ENCODE measurements at regions not wholly inside any gene's neighbourhood (a gene's known extent, or its start where the extent isn't known, plus 50 kb on each side); places are given as distances from the start of the nearest gene placed in this dataset.

DNA sequence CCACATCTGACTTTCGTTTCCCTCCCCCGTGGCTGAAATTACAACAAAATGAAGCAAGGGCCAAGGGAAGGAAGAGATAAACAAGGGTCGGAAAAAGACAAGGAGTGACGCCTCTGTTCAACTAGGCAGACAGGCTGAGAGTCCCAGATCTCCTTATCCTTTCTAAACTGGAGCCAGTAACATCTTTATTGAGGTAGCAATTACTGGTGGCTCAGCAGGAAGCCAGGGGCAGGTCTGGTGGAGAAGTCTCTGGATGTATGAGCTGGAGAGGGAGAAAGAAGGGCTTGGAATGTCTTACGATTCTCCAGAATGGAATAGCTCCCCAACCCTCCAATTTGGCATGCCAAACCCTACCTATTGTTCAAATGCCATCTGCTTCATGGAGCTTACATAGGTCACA, 190.8 kb upstream of the BRINP1 start:
- Histone ChIP-seq H2AK5ac (ENCODE audit: insufficient read length, low read length) (no peak overlapping the region), H2BK120ac (ENCODE audit: low read depth, low read length, poor library complexity, severe bottlenecking) (no peak overlapping the region), H3K27ac (ENCODE audit: insufficient read length, low read depth, low read length) (no peak overlapping the region), H3K79me1 (ENCODE audit: insufficient read depth, low read depth, low read length, poor library complexity, severe bottlenecking) (no peaks in the 10 kb centered on the region), H4K20me1 (ENCODE audit: control insufficient read depth, insufficient read depth, insufficient read length) (no peaks in the 10 kb centered on the region), H2BK5ac (ENCODE audit: insufficient read length, low read length) (no peak overlapping the region), H4K8ac (replicated peaks; ENCODE audit: insufficient read length, low read depth, low read length) (no peak overlapping the region), H2BK20ac (ENCODE audit: low read depth, low read length, poor library complexity, severe bottlenecking) (no peak overlapping the region), H3T11ph (ENCODE audit: low read length) (no peak overlapping the region), H3K18ac (ENCODE audit: insufficient read length, low read depth, low read length) (no peak overlapping the region), H3K27me3 (ENCODE audit: insufficient read depth, low read length) (peaks cover 2% of the 10 kb centered on the region; the same call in 1 of the 2 replicates), H3K56ac (ENCODE audit: insufficient read length, low read depth, low read length) (no peak overlapping the region), H2BK12ac (ENCODE audit: insufficient read length, low read depth, low read length) (no peak overlapping the region), H3K14ac (ENCODE audit: insufficient read depth, low read length) (no peak overlapping the region), H3K9ac (ENCODE audit: extremely low read depth, insufficient read length, low read length) (no peak overlapping the region), H3K9me3 (ENCODE audit: control insufficient read depth, low read depth, low read length) (no peaks in the 10 kb centered on the region), H3K4ac (ENCODE audit: low read depth, low read length) (no peak overlapping the region), H3K23ac (ENCODE audit: insufficient read length, low read depth, low read length) (no peak overlapping the region), H3K4me1 (ENCODE audit: insufficient read depth, low read length) (no peaks in the 10 kb centered on the region), H2AFZ (ENCODE audit: low read length) (no peak overlapping the region), H3K4me2 (ENCODE audit: insufficient read depth, insufficient read length, low read length) (no peak overlapping the region), H3K23me2 (ENCODE audit: insufficient read length, low read depth, low read length, poor library complexity, severe bottlenecking) (no peaks in the 10 kb centered on the region), H2BK15ac (ENCODE audit: low read depth, low read length) (no peak overlapping the region), H4K91ac (ENCODE audit: insufficient read length, low read depth, low read length) (no peak overlapping the region), H4K5ac (ENCODE audit: insufficient read length, low read depth, low read length) (no peak overlapping the region), H3K79me2 (ENCODE audit: insufficient read depth, low read length) (no peaks in the 10 kb centered on the region)
- no peak overlapping the region for H3K27ac Mint-ChIP-seq
- DNase-seq = no peak
- WGBS (ENCODE audit: extremely low coverage, insufficient read length, low lambda C conversion rate) = no CpG with 5 or more reads among the region's 5 CpGs
- TF ChIP-seq CTCF (conservative IDR thresholded peaks at IDR 0.05) = no peak
- peaks cover 4 to 8% of the 10 kb centered on the region in 2 experiments for H3K4me1 Mint-ChIP-seq
- H3K4me3 Mint-ChIP-seq = no peak overlapping the region
- H3K9me3 Mint-ChIP-seq = no peaks in the 10 kb centered on the region
- no peaks in the 10 kb centered on the region for H3K36me3 Mint-ChIP-seq (ENCODE audit: insufficient read depth in 1 of 3, low read depth in 3 of 3)
- no peaks in the 10 kb centered on the region for H3K27me3 Mint-ChIP-seq (ENCODE audit: low read depth)

All from H9 (cell line).